Kidney (tissue), 13 donors: ENCODE measurements at regions not wholly inside any gene's neighbourhood (a gene's known extent, or its start where the extent isn't known, plus 50 kb on each side); places are given as distances from the start of the nearest gene placed in this dataset.

ENCODE experiments used
- DNase-seq, 5 donors: peaks; one replicate each; pipeline ENCODE4 v3.0.0-alpha.2; 2013 to 2020
- FAIRE-seq: peaks from 2 replicates; lab custom pipeline; 2012; peaks lifted over from hg19 to GRCh38; lab: Jason Lieb, UNC
- H3K27ac ChIP-seq, 2 donors: one replicate each; pipeline ENCODE4 v1.7.0; 2013; ENCODE audit warnings: low read depth in 2 of 2, low read length in 2 of 2, inconsistent platforms in 1 of 2
- H3K27me3 ChIP-seq: one replicate; pipeline ENCODE4 v1.7.1; 2013; ENCODE audit warnings: low read length, inconsistent platforms; ENCODE audit not compliant: control insufficient read depth, insufficient read depth
- H3K36me3 ChIP-seq, 3 donors: one replicate each; pipeline versions ENCODE4 v1.7.0 to v1.7.1; 2013; ENCODE audit warnings: low read length in 3 of 3, control low read depth in 1 of 3, inconsistent platforms in 1 of 3; ENCODE audit not compliant: insufficient read depth in 3 of 3, control insufficient read depth in 2 of 3
- H3K4me1 ChIP-seq, 3 donors: one replicate each; pipeline versions ENCODE4 v1.7.0 to v1.7.1; 2013; ENCODE audit warnings: low read length in 3 of 3, inconsistent platforms in 1 of 3, low read depth in 1 of 3; ENCODE audit not compliant: control insufficient read depth in 2 of 3, insufficient read depth in 2 of 3
- H3K4me3 ChIP-seq, 3 donors: one replicate each; pipeline versions ENCODE4 v1.7.0 to v1.8.1; 2013; ENCODE audit warnings: low read length in 3 of 3, control low read depth in 1 of 3, inconsistent platforms in 1 of 3
- H3K9ac ChIP-seq, 3 donors: one replicate each; pipeline versions ENCODE4 v1.7.0 to v1.7.1; 2013; ENCODE audit warnings: low read length in 3 of 3, control low read depth in 1 of 3, inconsistent platforms in 1 of 3
- H3K9me3 ChIP-seq, 3 donors: one replicate each; pipeline versions ENCODE4 v1.7.0 to v1.7.1; 2013; ENCODE audit warnings: low read length in 3 of 3, control low read depth in 1 of 3, inconsistent platforms in 1 of 3; ENCODE audit not compliant: control insufficient read depth in 2 of 3, insufficient read depth in 1 of 3
- CTCF ChIP-seq: IDR thresholded peaks from 3 replicates; pipeline ENCODE4 v1.5.1; 2012; ENCODE audit warnings: mild to moderate bottlenecking, moderate library complexity, borderline replicate concordance; ENCODE audit not compliant: insufficient read depth; ENCODE audit errors: extremely low read depth
- intact Hi-C: fragments of 100-400 bp; cut with DNase I; formaldehyde crosslinking; loops from one replicate; pipeline ENCODE4 v1.11.1; 2022
- donor health status: control.
- donor health status: control.
- donor health status: control.
- donor health status: control.
- donor health status: control.
- donor health status: DM: yes; HTN: yes; CAD: no.
- donor health status: Normal renal cell carcinoma (clear cell type).

- Histone ChIP-seq H3K27ac (no peak overlapping the region), H3K36me3 (no peaks in the 10 kb centered on the region), H3K4me3 (no peak overlapping the region), H3K9me3 (no peaks in the 10 kb centered on the region), H3K9ac (no peak overlapping the region), H3K4me1 (no peaks in the 10 kb centered on the region), H3K27me3 (no peaks in the 10 kb centered on the region)
- intact Hi-C loops: no loop called here
- DNase-seq (no peak), FAIRE-seq (no peak)
- no peak for TF ChIP-seq CTCF
Measured at GRCh38 chr2:58669998-58670397, 428.9 kb upstream of the FANCL start.

- no peak for FAIRE-seq
- no peak for TF ChIP-seq CTCF
- no peaks in the 10 kb centered on the region for H3K36me3 ChIP-seq
- H3K9me3 ChIP-seq: no peaks in the 10 kb centered on the region
- no peaks in the 10 kb centered on the region for H3K4me1 ChIP-seq
- no peak overlapping the region for H3K4me3 ChIP-seq
- H3K9ac ChIP-seq: no peak overlapping the region
- H3K27me3 ChIP-seq: no peaks in the 10 kb centered on the region
- DNase-seq: no peak
- H3K27ac ChIP-seq: no peak overlapping the region
- intact Hi-C loops: no loop called here
Measured at GRCh38 chr2:58667137-58667774, 426.1 kb upstream of the FANCL start.

- no peaks in the 10 kb centered on the region for H3K9me3 ChIP-seq
- H3K4me3 ChIP-seq: no peak overlapping the region
- H3K36me3 ChIP-seq: no peaks in the 10 kb centered on the region
- H3K27me3 ChIP-seq: no peaks in the 10 kb centered on the region
- no peak overlapping the region for H3K27ac ChIP-seq
- intact Hi-C loops: no loop called here
- no peak for DNase-seq
- no peak for FAIRE-seq
- no peak for TF ChIP-seq CTCF
- no peaks in the 10 kb centered on the region for H3K4me1 ChIP-seq
- H3K9ac ChIP-seq: no peak overlapping the region
Measured at GRCh38 chr2:58666323-58666970, 425.3 kb upstream of the FANCL start.
